ENCODE measurements at regions not wholly inside any gene's neighbourhood (a gene's known extent, or its start where the extent isn't known, plus 50 kb on each side); places are given as distances from the start of the nearest gene placed in this dataset.
A peak's percentile ranks its signal among the peaks of the same experiment; 100 is the strongest.

DNA sequence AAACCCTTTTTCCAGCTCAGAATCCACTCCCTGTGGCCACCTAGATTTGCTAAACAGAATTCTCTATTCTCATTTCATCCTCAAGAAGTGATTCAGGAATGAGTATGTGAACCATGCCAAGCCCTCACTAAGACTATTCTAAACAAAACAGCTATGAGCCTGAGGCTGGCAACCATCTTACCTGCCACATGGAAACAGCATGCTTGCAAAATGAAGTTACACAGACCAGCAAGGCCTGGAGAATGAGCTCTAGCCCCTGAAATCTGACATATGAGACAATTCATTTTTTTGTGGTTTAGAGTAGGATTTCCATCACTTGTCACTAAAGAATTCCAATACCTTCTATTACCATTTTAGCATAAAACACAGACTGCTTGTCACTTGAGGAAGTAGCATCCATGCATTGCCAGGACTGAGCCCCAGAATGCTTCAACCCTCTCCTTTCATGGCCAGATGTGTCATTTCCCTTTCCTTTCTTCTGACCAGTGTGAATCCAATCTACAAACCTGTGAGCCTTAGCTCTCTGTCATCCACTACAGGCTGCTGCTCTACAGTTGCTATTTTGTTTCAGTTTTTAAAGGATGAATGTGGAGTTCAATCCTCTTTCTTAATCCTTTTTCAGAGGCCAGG lies 744.3 kb upstream of the ACVR2A start:
- TF ChIP-seq, protein P1, sequence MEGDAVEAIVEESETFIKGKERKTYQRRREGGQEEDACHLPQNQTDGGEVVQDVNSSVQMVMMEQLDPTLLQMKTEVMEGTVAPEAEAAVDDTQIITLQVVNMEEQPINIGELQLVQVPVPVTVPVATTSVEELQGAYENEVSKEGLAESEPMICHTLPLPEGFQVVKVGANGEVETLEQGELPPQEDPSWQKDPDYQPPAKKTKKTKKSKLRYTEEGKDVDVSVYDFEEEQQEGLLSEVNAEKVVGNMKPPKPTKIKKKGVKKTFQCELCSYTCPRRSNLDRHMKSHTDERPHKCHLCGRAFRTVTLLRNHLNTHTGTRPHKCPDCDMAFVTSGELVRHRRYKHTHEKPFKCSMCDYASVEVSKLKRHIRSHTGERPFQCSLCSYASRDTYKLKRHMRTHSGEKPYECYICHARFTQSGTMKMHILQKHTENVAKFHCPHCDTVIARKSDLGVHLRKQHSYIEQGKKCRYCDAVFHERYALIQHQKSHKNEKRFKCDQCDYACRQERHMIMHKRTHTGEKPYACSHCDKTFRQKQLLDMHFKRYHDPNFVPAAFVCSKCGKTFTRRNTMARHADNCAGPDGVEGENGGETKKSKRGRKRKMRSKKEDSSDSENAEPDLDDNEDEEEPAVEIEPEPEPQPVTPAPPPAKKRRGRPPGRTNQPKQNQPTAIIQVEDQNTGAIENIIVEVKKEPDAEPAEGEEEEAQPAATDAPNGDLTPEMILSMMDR (IDR thresholded peaks at IDR 0.05) = no peak
- ATAC-seq (ENCODE audit: low FRiP score) (no peak), DNase-seq (ENCODE audit: low spot score) (no peak)

DNA sequence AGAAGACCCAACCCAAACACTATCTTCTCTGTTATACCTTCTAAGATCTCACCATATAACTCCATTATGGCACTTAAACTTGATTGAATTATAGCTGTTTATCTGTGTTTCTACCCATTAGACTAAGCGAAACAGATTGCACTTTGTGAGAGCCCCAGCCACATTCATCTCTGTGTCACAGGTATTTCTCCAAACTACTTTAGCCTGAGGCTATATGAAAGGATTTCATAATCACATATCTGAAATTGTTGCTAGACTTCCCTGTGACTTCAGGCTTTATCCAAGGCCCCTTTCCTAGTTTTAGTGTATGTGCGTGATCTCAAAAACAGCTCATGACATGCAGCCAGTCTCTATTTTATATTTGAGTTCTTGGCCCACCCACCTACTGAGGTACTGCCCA lies 745.0 kb upstream of the ACVR2A start:
- DNase-seq (ENCODE audit: low spot score) (no peak), ATAC-seq (ENCODE audit: low FRiP score) (no peak)
- TF ChIP-seq, protein P1 (IDR thresholded peaks at IDR 0.05) = no peak

DNA sequence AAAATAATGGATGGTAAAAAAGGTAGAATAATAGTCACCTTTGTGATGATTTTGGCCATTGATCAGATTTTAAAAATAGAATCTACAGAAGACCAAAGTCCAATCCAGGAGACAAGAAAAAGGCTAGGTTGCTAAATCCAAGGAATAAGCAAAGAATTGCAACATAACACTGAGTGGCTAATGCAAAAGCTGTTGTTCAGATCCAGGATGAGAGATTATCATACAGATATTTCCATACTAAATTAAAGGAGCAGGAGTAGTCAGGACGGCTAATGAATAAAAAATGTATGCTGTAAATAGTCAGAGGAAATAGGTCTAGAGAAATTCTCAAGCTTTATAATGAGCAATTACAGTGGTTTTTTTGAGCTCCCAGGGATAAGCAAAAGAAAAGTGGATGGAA lies 745.9 kb upstream of the ACVR2A start:
- ATAC-seq (ENCODE audit: low FRiP score) = no peak
- no peak for DNase-seq (ENCODE audit: low spot score)
- TF ChIP-seq, protein P1 (IDR thresholded peaks at IDR 0.05) = no peak

DNA sequence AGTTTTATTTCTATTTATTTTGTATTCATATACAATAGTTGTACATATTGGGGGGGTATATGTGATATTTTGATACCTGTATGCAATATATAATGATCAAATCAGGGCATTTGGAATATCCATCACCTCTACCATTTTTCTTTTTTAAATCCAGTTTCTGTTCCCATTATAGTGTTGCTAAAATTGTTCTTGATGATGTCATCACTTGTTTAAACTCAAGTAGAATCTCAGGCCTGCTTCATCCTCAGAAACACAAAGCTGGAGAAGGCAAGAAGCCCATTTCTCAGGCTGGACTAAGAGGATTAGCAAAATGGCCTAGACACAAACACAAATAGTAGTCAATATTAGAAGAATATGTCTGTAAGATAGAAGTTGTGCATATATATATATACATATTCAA lies 747.1 kb upstream of the ACVR2A start:
- DNase-seq (ENCODE audit: low spot score) (no peak), ATAC-seq (ENCODE audit: low FRiP score) (no peak)
- TF ChIP-seq, protein P1 (IDR thresholded peaks at IDR 0.05) = no peak

DNA sequence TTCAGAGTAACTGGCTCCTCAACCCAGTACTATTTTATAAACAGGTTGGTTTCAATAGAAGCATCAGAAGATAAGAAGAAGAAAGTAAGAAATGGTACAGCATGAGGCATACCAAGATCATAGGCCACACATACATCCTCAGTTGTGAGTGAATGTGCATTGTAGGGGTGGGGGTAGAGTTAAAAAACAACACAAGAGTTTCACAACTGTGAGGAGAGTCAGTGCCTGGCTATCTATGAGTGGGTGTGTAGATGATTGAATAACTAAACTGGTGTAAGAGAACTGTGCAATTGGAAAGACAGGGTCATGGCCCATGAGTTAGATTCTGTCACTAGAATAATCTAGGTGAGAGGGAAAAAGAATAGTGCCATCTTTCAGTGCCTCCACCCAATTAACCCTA lies 748.2 kb upstream of the ACVR2A start:
- peak; percentile 45 for ATAC-seq (ENCODE audit: low FRiP score)
- DNase-seq (ENCODE audit: low spot score) = no peak
- TF ChIP-seq, protein P1 (IDR thresholded peaks at IDR 0.05) = no peak

DNA sequence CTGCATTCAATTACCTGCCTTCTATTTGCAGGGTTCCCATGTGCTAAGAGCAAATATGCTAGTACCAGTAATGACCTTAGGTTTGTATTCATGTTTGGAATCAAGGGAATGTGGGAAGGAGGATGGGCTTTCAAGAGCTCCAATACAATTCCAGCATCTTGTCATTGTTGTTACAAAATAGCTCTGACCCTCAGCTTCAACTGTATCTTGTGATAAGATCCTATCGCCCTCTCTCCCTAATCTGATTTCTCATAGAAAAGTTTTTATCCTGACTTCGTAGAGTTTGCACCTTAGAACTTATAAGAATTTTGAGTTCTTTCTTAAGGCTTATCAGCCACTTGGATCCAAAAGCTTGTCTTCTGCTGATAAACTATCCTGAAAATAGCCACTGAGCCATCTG lies 749.5 kb upstream of the ACVR2A start:
- DNase-seq (ENCODE audit: low spot score) (no peak), ATAC-seq (ENCODE audit: low FRiP score) (no peak)
- TF ChIP-seq, protein P1 (IDR thresholded peaks at IDR 0.05) = no peak

DNA sequence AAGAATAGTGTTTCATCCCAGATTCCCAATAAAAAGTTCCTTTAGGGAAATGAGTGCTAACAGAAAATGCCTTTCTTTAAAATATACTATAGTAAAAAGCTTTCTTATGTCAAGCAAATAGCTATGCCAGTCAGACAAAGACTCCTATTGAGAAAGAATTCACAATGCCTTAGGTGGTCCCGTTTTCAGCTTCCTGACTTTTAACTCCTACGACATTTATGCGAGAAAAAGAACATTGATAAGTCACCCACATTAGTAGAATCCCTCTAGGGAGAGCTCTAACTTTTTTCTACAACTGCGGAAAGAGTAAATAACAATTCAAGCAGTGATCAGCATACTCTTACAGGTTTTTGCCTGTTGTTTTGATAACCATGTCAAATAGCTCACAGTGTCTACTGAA lies 750.8 kb upstream of the ACVR2A start:
- DNase-seq (ENCODE audit: low spot score) (no peak), ATAC-seq (ENCODE audit: low FRiP score) (no peak)
- TF ChIP-seq, protein P1 (IDR thresholded peaks at IDR 0.05) = no peak

Data from omental fat pad (tissue), 3 donors.